Keratinocyte (primary cell): ENCODE measurements at regions not wholly inside any gene's neighbourhood (a gene's known extent, or its start where the extent isn't known, plus 50 kb on each side); places are given as distances from the start of the nearest gene placed in this dataset.

ENCODE experiments used
- EZH2 ChIP-seq: IDR thresholded peaks from one replicate; pipeline ENCODE4 v1.6.1; 2012; ENCODE audit warnings: inconsistent platforms, mild to moderate bottlenecking, low read length, moderate library complexity
- TF ChIP-seq, protein P1 (sequence below), 3 experiments: IDR thresholded peaks in 1 of 3; conservative IDR thresholded peaks in 1 of 3; optimal IDR thresholded peaks in 1 of 3; 2 replicates in 2 of 3; 3 replicates in 1 of 3; pipeline versions ENCODE3 to v1.5.1; 2011; ENCODE audit warnings: low read length in 3 of 3, mild to moderate bottlenecking in 3 of 3, moderate library complexity in 2 of 3, control low read depth in 1 of 3, inconsistent platforms in 1 of 3; ENCODE audit not compliant: insufficient read depth in 2 of 3; ENCODE audit errors: extremely low read depth in 1 of 3

DNA sequence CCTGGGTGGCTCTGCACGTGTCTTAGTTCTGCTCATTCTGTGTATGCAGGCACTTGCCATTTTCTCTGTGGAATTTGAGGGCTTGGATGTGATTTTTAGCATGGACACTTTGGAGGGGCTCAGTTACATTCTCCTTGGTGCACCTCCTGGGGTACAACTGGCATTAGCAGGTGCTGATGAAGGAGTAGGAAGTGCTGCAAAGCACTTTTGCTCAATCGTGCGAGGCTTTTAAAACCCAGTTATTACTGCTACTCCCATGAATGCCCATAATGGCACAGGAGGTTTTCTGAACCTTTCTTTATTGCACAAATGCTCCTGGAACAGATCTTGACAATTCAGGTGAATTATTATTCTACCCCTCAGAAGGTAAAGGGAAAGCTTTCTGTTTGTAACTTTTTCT lies 78.7 kb downstream of the SLC25A47 start:
- TF ChIP-seq, protein P1, sequence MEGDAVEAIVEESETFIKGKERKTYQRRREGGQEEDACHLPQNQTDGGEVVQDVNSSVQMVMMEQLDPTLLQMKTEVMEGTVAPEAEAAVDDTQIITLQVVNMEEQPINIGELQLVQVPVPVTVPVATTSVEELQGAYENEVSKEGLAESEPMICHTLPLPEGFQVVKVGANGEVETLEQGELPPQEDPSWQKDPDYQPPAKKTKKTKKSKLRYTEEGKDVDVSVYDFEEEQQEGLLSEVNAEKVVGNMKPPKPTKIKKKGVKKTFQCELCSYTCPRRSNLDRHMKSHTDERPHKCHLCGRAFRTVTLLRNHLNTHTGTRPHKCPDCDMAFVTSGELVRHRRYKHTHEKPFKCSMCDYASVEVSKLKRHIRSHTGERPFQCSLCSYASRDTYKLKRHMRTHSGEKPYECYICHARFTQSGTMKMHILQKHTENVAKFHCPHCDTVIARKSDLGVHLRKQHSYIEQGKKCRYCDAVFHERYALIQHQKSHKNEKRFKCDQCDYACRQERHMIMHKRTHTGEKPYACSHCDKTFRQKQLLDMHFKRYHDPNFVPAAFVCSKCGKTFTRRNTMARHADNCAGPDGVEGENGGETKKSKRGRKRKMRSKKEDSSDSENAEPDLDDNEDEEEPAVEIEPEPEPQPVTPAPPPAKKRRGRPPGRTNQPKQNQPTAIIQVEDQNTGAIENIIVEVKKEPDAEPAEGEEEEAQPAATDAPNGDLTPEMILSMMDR (optimal IDR thresholded peaks at IDR 0.05 in 1 of 3, IDR thresholded peaks at IDR 0.05 in 1 of 3, conservative IDR thresholded peaks at IDR 0.05 in 1 of 3; ENCODE audit: extremely low read depth in 1 of 3, insufficient read depth in 2 of 3, low read length in 3 of 3): no peak
- no peak for TF ChIP-seq EZH2
